A673 (cell line): ENCODE measurements at regions not wholly inside any gene's neighbourhood (a gene's known extent, or its start where the extent isn't known, plus 50 kb on each side); places are given as distances from the start of the nearest gene placed in this dataset.

Source experiments
- CTCF ChIP-seq: fragments of 300-800, 200-600 bp; sonication (generic); conservative IDR thresholded peaks from 2 replicates; pipeline ENCODE4 v1.5.1; 2017; ENCODE audit warnings: low read depth, mild to moderate bottlenecking, antibody characterized with exemption, low read length, moderate library complexity, mixed read lengths
- EZH2 ChIP-seq: fragments of 200-600 bp; sonication (generic); IDR thresholded peaks from 2 replicates; pipeline ENCODE4 v1.6.1; 2017; ENCODE audit warnings: borderline replicate concordance, low read depth, mild to moderate bottlenecking, mixed read lengths, antibody characterized with exemption, low read length; ENCODE audit not compliant: poor library complexity, severe bottlenecking

- no peak for TF ChIP-seq CTCF
- no peak for TF ChIP-seq EZH2
These were observed 346.1 kb upstream of the SMIM21 start for GRCh38 chr18:75773618-75774017.
